Cardiac muscle cell (in vitro differentiated cells and primary cell): ENCODE measurements at regions not wholly inside any gene's neighbourhood (a gene's known extent, or its start where the extent isn't known, plus 50 kb on each side); places are given as distances from the start of the nearest gene placed in this dataset.

Experiments
- DNase-seq, 2 donors: peaks; one replicate each; pipeline versions ENCODE4 v3.0.0 to v3.0.0-alpha.2; 2010 to 2017; ENCODE audit warnings: low read depth in 1 of 2, low spot score in 1 of 2
- H3K27ac ChIP-seq: fragments of 200-600 bp; sonication (generic); 2 replicates; pipeline ENCODE4 v1.5.1; 2016
- H3K27me3 ChIP-seq: fragments of 200-600 bp; sonication (generic); 2 replicates; pipeline ENCODE4 v1.6.0; 2016; ENCODE audit warnings: control low read depth
- H3K36me3 ChIP-seq: fragments of 200-600 bp; sonication (generic); 2 replicates; pipeline ENCODE4 v1.5.1; 2016; ENCODE audit warnings: control low read depth
- H3K4me1 ChIP-seq: fragments of 200-600 bp; sonication (generic); 2 replicates; pipeline ENCODE4 v1.8.1; 2017; ENCODE audit warnings: low read depth, mild to moderate bottlenecking, mixed run types
- H3K4me3 ChIP-seq: fragments of 200-600 bp; sonication (generic); 2 replicates; pipeline ENCODE4 v1.5.1; 2016; ENCODE audit warnings: mild to moderate bottlenecking
- H3K9me3 ChIP-seq: fragments of 200-600 bp; sonication (generic); 2 replicates; pipeline ENCODE4 v1.5.1; 2017; ENCODE audit warnings: low read depth, mild to moderate bottlenecking, control low read depth
- TF ChIP-seq, protein P1 (sequence below): IDR thresholded peaks from 2 replicates; pipeline ENCODE4 v1.5.1; 2012; ENCODE audit warnings: low read depth, mild to moderate bottlenecking, low read length

GRCh38 chr2:49839818-49840217, 685.5 kb upstream of the FSHR start:
- H3K9me3 ChIP-seq, result no peaks in the 10 kb centered on the region
- peaks cover 43% of the 10 kb centered on the region for H3K4me1 ChIP-seq
- TF ChIP-seq, protein P1, sequence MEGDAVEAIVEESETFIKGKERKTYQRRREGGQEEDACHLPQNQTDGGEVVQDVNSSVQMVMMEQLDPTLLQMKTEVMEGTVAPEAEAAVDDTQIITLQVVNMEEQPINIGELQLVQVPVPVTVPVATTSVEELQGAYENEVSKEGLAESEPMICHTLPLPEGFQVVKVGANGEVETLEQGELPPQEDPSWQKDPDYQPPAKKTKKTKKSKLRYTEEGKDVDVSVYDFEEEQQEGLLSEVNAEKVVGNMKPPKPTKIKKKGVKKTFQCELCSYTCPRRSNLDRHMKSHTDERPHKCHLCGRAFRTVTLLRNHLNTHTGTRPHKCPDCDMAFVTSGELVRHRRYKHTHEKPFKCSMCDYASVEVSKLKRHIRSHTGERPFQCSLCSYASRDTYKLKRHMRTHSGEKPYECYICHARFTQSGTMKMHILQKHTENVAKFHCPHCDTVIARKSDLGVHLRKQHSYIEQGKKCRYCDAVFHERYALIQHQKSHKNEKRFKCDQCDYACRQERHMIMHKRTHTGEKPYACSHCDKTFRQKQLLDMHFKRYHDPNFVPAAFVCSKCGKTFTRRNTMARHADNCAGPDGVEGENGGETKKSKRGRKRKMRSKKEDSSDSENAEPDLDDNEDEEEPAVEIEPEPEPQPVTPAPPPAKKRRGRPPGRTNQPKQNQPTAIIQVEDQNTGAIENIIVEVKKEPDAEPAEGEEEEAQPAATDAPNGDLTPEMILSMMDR, result no peak
- H3K27ac ChIP-seq, result no peak overlapping the region
- no peaks in the 10 kb centered on the region for H3K27me3 ChIP-seq
- DNase-seq, result no peak
- H3K4me3 ChIP-seq, result no peak overlapping the region
- no peaks in the 10 kb centered on the region for H3K36me3 ChIP-seq

- no peaks in the 10 kb centered on the region for H3K36me3 ChIP-seq
- H3K4me1 ChIP-seq, result peaks cover 62% of the 10 kb centered on the region
- H3K4me3 ChIP-seq, result no peak overlapping the region
- DNase-seq, result no peak
- H3K27ac ChIP-seq, result peak overlapping the region; percentile 91
- TF ChIP-seq, protein P1, result no peak
- no peaks in the 10 kb centered on the region for H3K9me3 ChIP-seq
- no peaks in the 10 kb centered on the region for H3K27me3 ChIP-seq
These were observed 683.4 kb upstream of the FSHR start for GRCh38 chr2:49837561-49838293.

DNA sequence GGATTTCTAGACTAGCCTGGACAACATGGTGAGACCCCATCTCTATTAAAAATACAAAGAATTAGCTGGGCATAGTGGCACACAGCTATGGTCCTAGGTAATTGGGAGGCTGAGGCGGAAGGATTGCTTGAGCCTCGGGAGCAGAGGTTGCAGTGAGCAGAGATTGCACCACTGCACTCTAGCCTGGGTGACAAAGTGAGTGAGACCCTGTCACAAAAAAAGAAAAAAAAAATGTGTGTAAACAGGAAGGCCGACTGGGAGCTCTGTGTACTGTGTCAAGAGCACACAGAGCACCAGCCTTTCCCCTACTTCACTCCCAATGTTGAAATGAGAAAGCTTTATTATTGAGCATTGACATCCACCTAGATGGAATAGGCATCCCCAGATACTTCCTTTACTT, 681.7 kb upstream of the FSHR start:
- peak overlapping the region; percentile 91 for H3K27ac ChIP-seq
- no peak overlapping the region for H3K4me3 ChIP-seq
- TF ChIP-seq, protein P1, result no peak
- no peak for DNase-seq
- no peaks in the 10 kb centered on the region for H3K27me3 ChIP-seq
- no peaks in the 10 kb centered on the region for H3K9me3 ChIP-seq
- H3K36me3 ChIP-seq, result no peaks in the 10 kb centered on the region
- H3K4me1 ChIP-seq, result peaks cover 58% of the 10 kb centered on the region

DNA sequence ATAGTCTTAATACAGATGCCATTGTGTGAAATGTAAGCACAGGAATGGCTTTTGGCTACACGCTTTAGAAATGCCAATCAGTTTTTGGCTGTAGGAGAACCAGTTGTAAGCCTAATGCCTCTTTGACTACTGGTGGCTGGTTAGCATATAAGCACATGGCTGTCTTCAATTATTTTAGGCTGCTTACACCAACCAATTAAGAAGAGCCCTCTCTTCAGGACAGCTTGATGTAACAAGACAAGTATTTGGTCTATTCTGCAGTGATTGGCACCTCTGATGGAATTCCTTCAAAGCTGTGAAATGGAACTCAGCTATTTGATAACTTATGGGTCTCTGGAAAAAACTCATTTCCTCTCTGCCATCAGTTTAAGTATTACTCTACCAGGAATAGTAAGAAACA, 680.1 kb upstream of the FSHR start:
- Histone ChIP-seq H3K36me3 (no peaks in the 10 kb centered on the region), H3K27me3 (no peaks in the 10 kb centered on the region), H3K4me1 (peaks cover 60% of the 10 kb centered on the region), H3K27ac (peak overlapping the region; percentile 65), H3K9me3 (no peaks in the 10 kb centered on the region), H3K4me3 (no peak overlapping the region)
- DNase-seq, result no peak
- TF ChIP-seq, protein P1, result no peak

- Histone ChIP-seq H3K4me1 (peaks cover 45% of the 10 kb centered on the region), H3K27ac (peak overlapping the region; percentile 65), H3K4me3 (no peak overlapping the region), H3K36me3 (no peaks in the 10 kb centered on the region), H3K27me3 (no peaks in the 10 kb centered on the region), H3K9me3 (no peaks in the 10 kb centered on the region)
- DNase-seq, result peak in 1 of 2 donors; percentile 43
- TF ChIP-seq, protein P1, result no peak
These were observed 678.2 kb upstream of the FSHR start for GRCh38 chr2:49832555-49832954.
